22Rv1 (cell line): ENCODE measurements at regions not wholly inside any gene's neighbourhood (a gene's known extent, or its start where the extent isn't known, plus 50 kb on each side); places are given as distances from the start of the nearest gene placed in this dataset.

ENCODE experiments used
- H3K27ac ChIP-seq: fragments of 450-650 bp; 2 replicates; pipeline ENCODE4 v1.5.1; 2017
- CTCF ChIP-seq: fragments of 450-650 bp; IDR thresholded peaks from 2 replicates; pipeline ENCODE4 v1.5.1; 2017; ENCODE audit warnings: mild to moderate bottlenecking
- ZFX ChIP-seq: fragments of 450-650 bp; IDR thresholded peaks from 2 replicates; pipeline ENCODE4 v1.6.1; 2017; ENCODE audit warnings: antibody characterized with exemption, borderline replicate concordance

- no peak overlapping the region for H3K27ac ChIP-seq
- no peak for TF ChIP-seq ZFX
- no peak for TF ChIP-seq CTCF
Measured at GRCh38 chrX:43375136-43375535, 281.0 kb upstream of the MAOA start.

GRCh38 chrX:43380704-43381103 is 275.4 kb upstream of the MAOA start:
- TF ChIP-seq ZFX: no peak
- no peak for TF ChIP-seq CTCF
- H3K27ac ChIP-seq: no peak overlapping the region

GRCh38 chrX:43386875-43387274 is 269.2 kb upstream of the MAOA start:
- no peak overlapping the region for H3K27ac ChIP-seq
- TF ChIP-seq ZFX (no peak), CTCF (no peak)

- H3K27ac ChIP-seq: no peak overlapping the region
- TF ChIP-seq CTCF: no peak
- TF ChIP-seq ZFX: no peak
Measured at GRCh38 chrX:43405191-43405590, 250.9 kb upstream of the MAOA start.

GRCh38 chrX:43423876-43424275 is 232.2 kb upstream of the MAOA start:
- no peak overlapping the region for H3K27ac ChIP-seq
- no peak for TF ChIP-seq ZFX
- TF ChIP-seq CTCF: no peak

DNA sequence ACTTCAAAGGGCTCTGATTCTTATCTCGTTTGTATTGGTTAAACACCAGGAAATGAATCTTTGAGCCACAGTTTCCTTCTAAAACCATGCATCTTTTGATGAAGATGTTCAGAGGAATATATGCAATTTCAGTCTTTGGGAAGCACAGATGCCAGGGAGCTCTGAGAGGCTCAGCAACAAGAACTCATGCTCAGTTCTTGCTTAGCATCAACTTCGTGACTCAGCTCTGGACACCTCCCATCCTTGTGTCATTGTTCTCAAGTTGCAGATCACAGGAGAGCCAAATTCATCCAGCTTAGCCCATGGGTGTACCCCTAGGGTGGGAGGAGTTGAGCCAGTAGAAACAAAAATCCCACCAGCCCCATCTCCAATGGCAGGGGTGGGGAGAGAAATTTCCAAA is 219.6 kb upstream of the MAOA start:
- TF ChIP-seq CTCF (no peak), ZFX (no peak)

DNA sequence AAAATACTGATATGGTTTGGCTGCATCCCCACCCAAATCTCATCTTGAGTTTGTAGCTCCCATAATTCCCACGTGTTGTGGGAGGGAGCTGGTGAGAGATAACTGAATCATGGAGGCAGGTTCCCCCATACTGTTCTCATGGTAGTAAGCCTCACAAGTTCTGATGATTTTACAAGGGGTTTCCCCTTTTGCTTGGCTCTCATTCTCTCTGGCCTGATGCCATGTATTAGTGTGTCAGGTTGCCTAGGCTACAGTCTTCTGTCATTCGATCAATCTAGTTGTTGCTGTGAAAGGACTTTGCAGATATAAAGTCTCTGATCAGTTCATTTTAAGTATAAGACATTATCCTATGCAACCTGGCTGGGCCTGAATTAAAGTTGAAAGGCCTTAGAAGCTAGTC is 209.3 kb upstream of the MAOA start:
- H3K27ac ChIP-seq: no peak overlapping the region

More for the DNA sequence above, 219.6 kb upstream of the MAOA start:
- no peak overlapping the region for H3K27ac ChIP-seq

More for the DNA sequence above, 209.3 kb upstream of the MAOA start:
- no peak for TF ChIP-seq CTCF
- no peak for TF ChIP-seq ZFX
